T-helper 1 cell (primary cell): ENCODE measurements at regions not wholly inside any gene's neighbourhood (a gene's known extent, or its start where the extent isn't known, plus 50 kb on each side); places are given as distances from the start of the nearest gene placed in this dataset.
"Not testable (repeated sequence)": the region's sequence is repeated elsewhere in the genome, so short reads cannot be mapped to it uniquely, and the experiment has no call there.

Experiments
- DNase-seq, 5 donors: peaks; one replicate each; pipeline ENCODE4 v3.0.0-alpha.2; 2012 to 2020

- DNase-seq, result no peak
Measured at GRCh38 chr2:44051593-44052347, 56.0 kb upstream of the LRPPRC start.

GRCh38 chr2:44052584-44052983 lies 56.8 kb upstream of the LRPPRC start:
- no peak for DNase-seq

- no peak for DNase-seq
Measured at GRCh38 chr2:44053052-44053451, 57.3 kb upstream of the LRPPRC start.

- DNase-seq, result no peak
Measured at GRCh38 chr2:44053456-44053855, 57.7 kb upstream of the LRPPRC start.

GRCh38 chr2:44055229-44055628 lies 59.4 kb upstream of the LRPPRC start:
- no peak for DNase-seq

GRCh38 chr2:44055664-44056063 lies 59.9 kb upstream of the LRPPRC start:
- DNase-seq, result no peak

- DNase-seq, result no peak
Measured at GRCh38 chr2:44056947-44057346, 61.2 kb upstream of the LRPPRC start.

GRCh38 chr2:44060286-44060685 lies 64.5 kb upstream of the LRPPRC start:
- DNase-seq, result not testable (repeated sequence)

- no peak for DNase-seq
Measured at GRCh38 chr2:44060990-44061389, 65.2 kb upstream of the LRPPRC start.

- no peak for DNase-seq
Measured at GRCh38 chr2:44061469-44061868, 65.7 kb upstream of the LRPPRC start.

- DNase-seq, result no peak
Measured at GRCh38 chr2:44061876-44062275, 66.1 kb upstream of the LRPPRC start.

- DNase-seq, result no peak
Measured at GRCh38 chr2:44063033-44063432, 67.2 kb upstream of the LRPPRC start.

GRCh38 chr2:44064281-44064680 lies 68.5 kb upstream of the LRPPRC start:
- not testable (repeated sequence) for DNase-seq

- DNase-seq, result not testable (repeated sequence)
Measured at GRCh38 chr2:44067012-44067790, 71.4 kb upstream of the LRPPRC start.

- DNase-seq, result not testable (repeated sequence)
Measured at GRCh38 chr2:44067791-44068181, 72.0 kb upstream of the LRPPRC start.

GRCh38 chr2:44071454-44072046 lies 75.8 kb upstream of the LRPPRC start:
- no peak for DNase-seq

GRCh38 chr2:44073667-44074066 lies 77.9 kb upstream of the LRPPRC start:
- DNase-seq, result not testable (repeated sequence)

GRCh38 chr2:44074795-44075194 lies 79.0 kb upstream of the LRPPRC start:
- not testable (repeated sequence) for DNase-seq

- no peak for DNase-seq
Measured at GRCh38 chr2:44075541-44075940, 79.8 kb upstream of the LRPPRC start.

- DNase-seq, result no peak
Measured at GRCh38 chr2:44077942-44078511, 82.2 kb upstream of the LRPPRC start.

- no peak for DNase-seq
Measured at GRCh38 chr2:44079686-44080085, 83.9 kb upstream of the LRPPRC start.

GRCh38 chr2:44083054-44083453 lies 85.6 kb upstream of the PPM1B start:
- DNase-seq, result no peak

- no peak for DNase-seq
Measured at GRCh38 chr2:44084850-44085249, 83.8 kb upstream of the PPM1B start.
